Nephron progenitor cell (in vitro differentiated cells): ENCODE measurements at regions not wholly inside any gene's neighbourhood (a gene's known extent, or its start where the extent isn't known, plus 50 kb on each side); places are given as distances from the start of the nearest gene placed in this dataset.

ENCODE experiments used
- DNase-seq: peaks from one replicate; pipeline ENCODE4 v3.0.0; 2021
- H3K27ac Mint-ChIP-seq: 2 replicates; pipeline ENCODE4 v1.8.0; 2021; ENCODE audit warnings: mild to moderate bottlenecking, moderate library complexity, mixed read lengths
- H3K27me3 Mint-ChIP-seq: 2 replicates; pipeline ENCODE4 v1.8.0; 2021; ENCODE audit warnings: mild to moderate bottlenecking, low read depth, mixed read lengths; ENCODE audit not compliant: poor library complexity
- H3K36me3 Mint-ChIP-seq: 2 replicates; pipeline ENCODE4 v1.8.0; 2021; ENCODE audit warnings: low read depth, mixed read lengths
- H3K4me1 Mint-ChIP-seq: 2 replicates; pipeline ENCODE4 v1.8.0; 2021; ENCODE audit warnings: mixed read lengths
- H3K4me3 Mint-ChIP-seq: 2 replicates; pipeline ENCODE4 v1.8.0; 2021; ENCODE audit warnings: mild to moderate bottlenecking, moderate library complexity, mixed read lengths
- H3K9me3 Mint-ChIP-seq: 2 replicates; pipeline ENCODE4 v1.8.0; 2021; ENCODE audit warnings: mild to moderate bottlenecking, moderate library complexity, mixed read lengths
- TF ChIP-seq, protein P1 (sequence below): fragments of 200-600 bp; sonication (generic); IDR thresholded peaks from 2 replicates; pipeline ENCODE4 v1.5.0; 2021; ENCODE audit warnings: antibody characterized with exemption

DNA sequence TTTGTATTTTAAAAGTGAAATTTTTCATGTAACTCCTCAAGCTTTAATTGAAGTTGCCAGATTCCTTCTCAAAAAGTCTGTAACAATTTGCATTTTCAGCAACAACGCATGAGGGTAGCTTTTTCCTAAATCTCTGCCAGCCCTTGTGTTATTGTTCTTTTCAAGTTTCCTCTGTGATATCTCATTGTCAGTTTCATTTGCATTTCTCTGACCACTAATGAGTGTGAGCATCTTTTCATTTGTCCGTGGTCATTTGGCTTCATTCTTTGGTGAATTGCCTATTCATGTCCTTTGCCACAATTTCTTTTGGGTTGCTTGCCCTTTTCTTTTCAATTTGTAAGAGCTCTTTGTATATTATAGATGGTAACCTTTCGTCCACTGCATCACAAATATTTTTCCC is 68.0 kb upstream of the NKD1 start:
- H3K4me3 Mint-ChIP-seq: no peak overlapping the region
- H3K27ac Mint-ChIP-seq: no peak overlapping the region
- peaks cover 10% of the 10 kb centered on the region for H3K36me3 Mint-ChIP-seq
- H3K27me3 Mint-ChIP-seq: peaks cover 3% of the 10 kb centered on the region
- H3K9me3 Mint-ChIP-seq: peaks cover 31% of the 10 kb centered on the region
- TF ChIP-seq, protein P1, sequence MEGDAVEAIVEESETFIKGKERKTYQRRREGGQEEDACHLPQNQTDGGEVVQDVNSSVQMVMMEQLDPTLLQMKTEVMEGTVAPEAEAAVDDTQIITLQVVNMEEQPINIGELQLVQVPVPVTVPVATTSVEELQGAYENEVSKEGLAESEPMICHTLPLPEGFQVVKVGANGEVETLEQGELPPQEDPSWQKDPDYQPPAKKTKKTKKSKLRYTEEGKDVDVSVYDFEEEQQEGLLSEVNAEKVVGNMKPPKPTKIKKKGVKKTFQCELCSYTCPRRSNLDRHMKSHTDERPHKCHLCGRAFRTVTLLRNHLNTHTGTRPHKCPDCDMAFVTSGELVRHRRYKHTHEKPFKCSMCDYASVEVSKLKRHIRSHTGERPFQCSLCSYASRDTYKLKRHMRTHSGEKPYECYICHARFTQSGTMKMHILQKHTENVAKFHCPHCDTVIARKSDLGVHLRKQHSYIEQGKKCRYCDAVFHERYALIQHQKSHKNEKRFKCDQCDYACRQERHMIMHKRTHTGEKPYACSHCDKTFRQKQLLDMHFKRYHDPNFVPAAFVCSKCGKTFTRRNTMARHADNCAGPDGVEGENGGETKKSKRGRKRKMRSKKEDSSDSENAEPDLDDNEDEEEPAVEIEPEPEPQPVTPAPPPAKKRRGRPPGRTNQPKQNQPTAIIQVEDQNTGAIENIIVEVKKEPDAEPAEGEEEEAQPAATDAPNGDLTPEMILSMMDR: no peak
- DNase-seq: no peak
- peaks cover 49% of the 10 kb centered on the region for H3K4me1 Mint-ChIP-seq

- Mint-ChIP-seq H3K9me3 (peaks cover 27% of the 10 kb centered on the region), H3K27ac (no peak overlapping the region)
These were observed 68.4 kb upstream of the NKD1 start for GRCh38 chr16:50479771-50480170.

GRCh38 chr16:50478773-50479149 is 69.4 kb upstream of the NKD1 start:
- Mint-ChIP-seq H3K27me3 (no peaks in the 10 kb centered on the region), H3K9me3 (peaks cover 17% of the 10 kb centered on the region), H3K36me3 (peaks cover 3% of the 10 kb centered on the region), H3K4me1 (peaks cover 61% of the 10 kb centered on the region), H3K4me3 (no peak overlapping the region), H3K27ac (no peak overlapping the region)
- TF ChIP-seq, protein P1: no peak
- DNase-seq: no peak

More at GRCh38 chr16:50479771-50480170, 68.4 kb upstream of the NKD1 start:
- TF ChIP-seq, protein P1: no peak
- Mint-ChIP-seq H3K36me3 (peaks cover 10% of the 10 kb centered on the region), H3K27me3 (peaks cover 3% of the 10 kb centered on the region), H3K4me3 (no peak overlapping the region), H3K4me1 (peaks cover 54% of the 10 kb centered on the region)
- DNase-seq: no peak

DNA sequence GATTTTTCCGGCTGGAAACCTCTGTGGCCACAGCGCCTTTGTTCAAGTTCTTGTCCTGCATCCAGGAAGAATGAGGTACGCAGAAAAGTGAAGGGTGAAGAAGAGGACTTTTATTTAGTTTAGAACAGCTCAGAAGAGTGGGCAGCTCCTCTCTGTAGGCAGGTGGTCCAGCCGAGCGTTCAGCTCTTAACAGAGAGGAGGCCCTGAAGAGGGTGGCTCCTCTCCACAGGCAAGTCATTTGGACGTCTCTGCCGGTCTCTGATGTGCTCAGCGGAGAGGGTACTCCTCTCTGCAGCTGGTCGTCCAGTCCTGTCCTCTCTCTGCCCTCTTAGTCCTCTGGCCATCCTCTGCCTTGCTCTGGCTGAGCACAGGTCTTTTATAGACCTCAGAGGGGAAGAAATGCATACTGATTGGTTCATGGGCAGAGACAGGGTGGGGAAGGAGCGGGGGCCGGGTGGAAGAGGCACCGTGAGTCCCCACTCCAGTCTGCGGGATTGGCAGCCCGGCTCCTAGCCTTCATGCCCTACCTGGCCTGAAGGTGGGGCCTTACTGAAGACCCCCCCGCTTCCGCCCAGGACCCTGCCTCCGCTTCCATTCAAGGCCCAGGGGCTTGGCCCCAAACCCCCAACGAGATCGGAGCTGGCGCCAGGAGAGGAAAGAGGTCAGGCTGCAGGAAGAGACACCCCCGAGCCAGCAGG is 70.0 kb upstream of the NKD1 start:
- TF ChIP-seq, protein P1: no peak
- Mint-ChIP-seq H3K27ac (peak overlapping the region; percentile 78), H3K9me3 (peaks cover 12% of the 10 kb centered on the region), H3K4me1 (peaks cover 66% of the 10 kb centered on the region), H3K36me3 (no peaks in the 10 kb centered on the region), H3K27me3 (no peaks in the 10 kb centered on the region), H3K4me3 (no peak overlapping the region)
- no peak for DNase-seq

- no peak overlapping the region for H3K27ac Mint-ChIP-seq
- H3K27me3 Mint-ChIP-seq: no peaks in the 10 kb centered on the region
- peaks cover 4% of the 10 kb centered on the region for H3K9me3 Mint-ChIP-seq
- H3K36me3 Mint-ChIP-seq: peaks cover under 1% of the 10 kb centered on the region
- H3K4me3 Mint-ChIP-seq: no peak overlapping the region
- TF ChIP-seq, protein P1: no peak
- no peak for DNase-seq
- peaks cover 73% of the 10 kb centered on the region for H3K4me1 Mint-ChIP-seq
These were observed 71.5 kb upstream of the NKD1 start for GRCh38 chr16:50476486-50477255.
